ENCODE measurements at regions not wholly inside any gene's neighbourhood (a gene's known extent, or its start where the extent isn't known, plus 50 kb on each side); places are given as distances from the start of the nearest gene placed in this dataset.

- Histone ChIP-seq H3K27ac (ENCODE audit: low read length) (no peak overlapping the region), H3K4me3 (ENCODE audit: low read length) (no peak overlapping the region), H3K27me3 (ENCODE audit: control insufficient read depth, insufficient read depth, low read length) (no peaks in the 10 kb centered on the region), H3K36me3 (ENCODE audit: control insufficient read depth, insufficient read depth, low read length) (no peaks in the 10 kb centered on the region), H3K4me1 (ENCODE audit: control insufficient read depth, insufficient read depth, low read length) (no peaks in the 10 kb centered on the region), H3K9me3 (replicated peaks; ENCODE audit: control insufficient read depth, low read depth, low read length) (peaks cover 4% of the 10 kb centered on the region)
- no peak for DNase-seq
- WGBS (ENCODE audit: insufficient coverage), result 83% methylated on average over 10 of the region's 11 CpGs
These were observed 234.2 kb upstream of the EXOC2 start for GRCh38 chr6:927157-927556.

- DNase-seq, result no peak
- peaks cover 13% of the 10 kb centered on the region for H3K9me3 ChIP-seq (replicated peaks; ENCODE audit: control insufficient read depth, low read depth, low read length)
- no peaks in the 10 kb centered on the region for H3K27me3 ChIP-seq (ENCODE audit: control insufficient read depth, insufficient read depth, low read length)
- no peaks in the 10 kb centered on the region for H3K36me3 ChIP-seq (ENCODE audit: control insufficient read depth, insufficient read depth, low read length)
- 65% methylated on average over 2 of the region's 2 CpGs for WGBS (ENCODE audit: insufficient coverage)
- H3K27ac ChIP-seq (ENCODE audit: low read length), result no peak overlapping the region
- no peaks in the 10 kb centered on the region for H3K4me1 ChIP-seq (ENCODE audit: control insufficient read depth, insufficient read depth, low read length)
- H3K4me3 ChIP-seq (ENCODE audit: low read length), result no peak overlapping the region
These were observed 232.8 kb upstream of the EXOC2 start for GRCh38 chr6:925656-926213.

- Histone ChIP-seq H3K27me3 (ENCODE audit: control insufficient read depth, insufficient read depth, low read length) (no peaks in the 10 kb centered on the region), H3K36me3 (ENCODE audit: control insufficient read depth, insufficient read depth, low read length) (no peaks in the 10 kb centered on the region), H3K4me1 (ENCODE audit: control insufficient read depth, insufficient read depth, low read length) (no peaks in the 10 kb centered on the region), H3K9me3 (replicated peaks; ENCODE audit: control insufficient read depth, low read depth, low read length) (peaks cover 21% of the 10 kb centered on the region), H3K4me3 (ENCODE audit: low read length) (no peak overlapping the region), H3K27ac (ENCODE audit: low read length) (no peak overlapping the region)
- WGBS (ENCODE audit: insufficient coverage), result 92% methylated on average over 2 of the region's 9 CpGs
- DNase-seq, result no peak
These were observed 231.7 kb upstream of the EXOC2 start for GRCh38 chr6:924661-925060.

- no peak for DNase-seq
- 100% methylated on average over 1 of the region's 4 CpGs for WGBS (ENCODE audit: insufficient coverage)
- no peak overlapping the region for H3K4me3 ChIP-seq (ENCODE audit: low read length)
- no peaks in the 10 kb centered on the region for H3K27me3 ChIP-seq (ENCODE audit: control insufficient read depth, insufficient read depth, low read length)
- H3K36me3 ChIP-seq (ENCODE audit: control insufficient read depth, insufficient read depth, low read length), result no peaks in the 10 kb centered on the region
- H3K27ac ChIP-seq (ENCODE audit: low read length), result no peak overlapping the region
- peaks cover 23% of the 10 kb centered on the region for H3K9me3 ChIP-seq (replicated peaks; ENCODE audit: control insufficient read depth, low read depth, low read length)
- no peaks in the 10 kb centered on the region for H3K4me1 ChIP-seq (ENCODE audit: control insufficient read depth, insufficient read depth, low read length)
These were observed 228.5 kb upstream of the EXOC2 start for GRCh38 chr6:921400-921799.

- Histone ChIP-seq H3K27me3 (ENCODE audit: control insufficient read depth, insufficient read depth, low read length) (no peaks in the 10 kb centered on the region), H3K27ac (ENCODE audit: low read length) (no peak overlapping the region), H3K4me3 (ENCODE audit: low read length) (no peak overlapping the region), H3K4me1 (ENCODE audit: control insufficient read depth, insufficient read depth, low read length) (no peaks in the 10 kb centered on the region), H3K9me3 (replicated peaks; ENCODE audit: control insufficient read depth, low read depth, low read length) (peaks cover 23% of the 10 kb centered on the region), H3K36me3 (ENCODE audit: control insufficient read depth, insufficient read depth, low read length) (no peaks in the 10 kb centered on the region)
- 88% methylated on average over 9 of the region's 9 CpGs for WGBS (ENCODE audit: insufficient coverage)
- DNase-seq, result no peak
These were observed 227.6 kb upstream of the EXOC2 start for GRCh38 chr6:920512-920911.

GRCh38 chr6:919500-919899 lies 226.6 kb upstream of the EXOC2 start:
- no CpG with 5 or more reads among the region's 1 CpG for WGBS (ENCODE audit: insufficient coverage)
- no peaks in the 10 kb centered on the region for H3K27me3 ChIP-seq (ENCODE audit: control insufficient read depth, insufficient read depth, low read length)
- DNase-seq, result no peak
- no peak overlapping the region for H3K4me3 ChIP-seq (ENCODE audit: low read length)
- H3K4me1 ChIP-seq (ENCODE audit: control insufficient read depth, insufficient read depth, low read length), result no peaks in the 10 kb centered on the region
- H3K27ac ChIP-seq (ENCODE audit: low read length), result no peak overlapping the region
- H3K9me3 ChIP-seq (replicated peaks; ENCODE audit: control insufficient read depth, low read depth, low read length), result peaks cover 23% of the 10 kb centered on the region
- no peaks in the 10 kb centered on the region for H3K36me3 ChIP-seq (ENCODE audit: control insufficient read depth, insufficient read depth, low read length)

- Histone ChIP-seq H3K9me3 (replicated peaks; ENCODE audit: control insufficient read depth, low read depth, low read length) (peaks cover 23% of the 10 kb centered on the region), H3K27ac (ENCODE audit: low read length) (no peak overlapping the region), H3K36me3 (ENCODE audit: control insufficient read depth, insufficient read depth, low read length) (no peaks in the 10 kb centered on the region), H3K27me3 (ENCODE audit: control insufficient read depth, insufficient read depth, low read length) (no peaks in the 10 kb centered on the region), H3K4me3 (ENCODE audit: low read length) (no peak overlapping the region), H3K4me1 (ENCODE audit: control insufficient read depth, insufficient read depth, low read length) (no peaks in the 10 kb centered on the region)
- no peak for DNase-seq
- WGBS (ENCODE audit: insufficient coverage), result 87% methylated on average over 3 of the region's 3 CpGs
These were observed 225.0 kb upstream of the EXOC2 start for GRCh38 chr6:917939-918338.

- H3K4me3 ChIP-seq (ENCODE audit: low read length), result no peak overlapping the region
- H3K9me3 ChIP-seq (replicated peaks; ENCODE audit: control insufficient read depth, low read depth, low read length), result peaks cover 21% of the 10 kb centered on the region
- H3K4me1 ChIP-seq (ENCODE audit: control insufficient read depth, insufficient read depth, low read length), result no peaks in the 10 kb centered on the region
- no peaks in the 10 kb centered on the region for H3K27me3 ChIP-seq (ENCODE audit: control insufficient read depth, insufficient read depth, low read length)
- H3K27ac ChIP-seq (ENCODE audit: low read length), result no peak overlapping the region
- 75% methylated on average over 1 of the region's 2 CpGs for WGBS (ENCODE audit: insufficient coverage)
- no peaks in the 10 kb centered on the region for H3K36me3 ChIP-seq (ENCODE audit: control insufficient read depth, insufficient read depth, low read length)
- DNase-seq, result no peak
These were observed 224.4 kb upstream of the EXOC2 start for GRCh38 chr6:917296-917695.

- no peak for DNase-seq
- Histone ChIP-seq H3K4me3 (ENCODE audit: low read length) (no peak overlapping the region), H3K36me3 (ENCODE audit: control insufficient read depth, insufficient read depth, low read length) (no peaks in the 10 kb centered on the region), H3K27me3 (ENCODE audit: control insufficient read depth, insufficient read depth, low read length) (peaks cover 2% of the 10 kb centered on the region), H3K4me1 (ENCODE audit: control insufficient read depth, insufficient read depth, low read length) (no peaks in the 10 kb centered on the region), H3K27ac (ENCODE audit: low read length) (no peak overlapping the region), H3K9me3 (replicated peaks; ENCODE audit: control insufficient read depth, low read depth, low read length) (peaks cover 15% of the 10 kb centered on the region)
- 92% methylated on average over 3 of the region's 8 CpGs for WGBS (ENCODE audit: insufficient coverage)
These were observed 223.2 kb upstream of the EXOC2 start for GRCh38 chr6:916131-916530.

- 20% methylated on average over 4 of the region's 16 CpGs for WGBS (ENCODE audit: insufficient coverage)
- no peaks in the 10 kb centered on the region for H3K36me3 ChIP-seq (ENCODE audit: control insufficient read depth, insufficient read depth, low read length)
- H3K9me3 ChIP-seq (replicated peaks; ENCODE audit: control insufficient read depth, low read depth, low read length), result no peaks in the 10 kb centered on the region
- no peaks in the 10 kb centered on the region for H3K4me1 ChIP-seq (ENCODE audit: control insufficient read depth, insufficient read depth, low read length)
- peaks cover 2% of the 10 kb centered on the region for H3K27me3 ChIP-seq (ENCODE audit: control insufficient read depth, insufficient read depth, low read length)
- no peak overlapping the region for H3K4me3 ChIP-seq (ENCODE audit: low read length)
- peak; percentile 84 for DNase-seq
- H3K27ac ChIP-seq (ENCODE audit: low read length), result no peak overlapping the region
These were observed 220.2 kb upstream of the EXOC2 start for GRCh38 chr6:912871-913835.
